A549 (cell line): ENCODE measurements at regions not wholly inside any gene's neighbourhood (a gene's known extent, or its start where the extent isn't known, plus 50 kb on each side); places are given as distances from the start of the nearest gene placed in this dataset.

ENCODE experiments used
- CEBPB ChIP-seq, 2 experiments: fragments of >200 bp in 1 of 2; sonication (Bioruptor Twin) in 1 of 2; formaldehyde crosslinking in 1 of 2; IDR thresholded peaks; 2 replicates each; pipeline ENCODE4 v1.6.1; 2012 to 2016
- MYC ChIP-seq: IDR thresholded peaks from 2 replicates; pipeline ENCODE4 v1.6.1; 2012; ENCODE audit warnings: mild to moderate bottlenecking, inconsistent platforms, low read length, improper control_type of control experiment, borderline replicate concordance
- TF ChIP-seq, protein P1 (sequence below): fragments of >200 bp; sonication (Bioruptor Twin); formaldehyde crosslinking; IDR thresholded peaks from 3 replicates; pipeline ENCODE4 v1.5.1; 2016

DNA sequence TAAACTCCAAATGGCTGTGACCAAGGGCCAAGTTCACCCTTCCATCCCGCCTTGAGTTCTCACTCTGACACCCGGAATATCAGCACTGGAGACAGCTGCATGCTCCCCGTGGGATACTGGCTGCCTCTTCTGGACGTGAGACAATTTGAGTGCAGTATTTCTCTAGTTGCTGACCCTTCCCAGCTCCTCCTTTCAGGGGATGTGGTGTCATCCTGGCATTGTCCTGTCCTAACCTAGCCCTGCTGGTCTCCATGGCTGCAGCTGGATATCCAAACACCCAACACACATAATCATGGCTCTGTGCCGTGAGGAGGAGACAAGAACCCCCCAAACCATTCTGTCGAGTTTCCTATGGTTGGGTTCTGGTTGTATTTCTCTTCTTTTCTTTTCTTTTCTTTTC is 82.6 kb downstream of the PAX1 start:
- TF ChIP-seq CEBPB (IDR thresholded peaks at IDR 0.05) (no peak), MYC (no peak)
- TF ChIP-seq, protein P1, sequence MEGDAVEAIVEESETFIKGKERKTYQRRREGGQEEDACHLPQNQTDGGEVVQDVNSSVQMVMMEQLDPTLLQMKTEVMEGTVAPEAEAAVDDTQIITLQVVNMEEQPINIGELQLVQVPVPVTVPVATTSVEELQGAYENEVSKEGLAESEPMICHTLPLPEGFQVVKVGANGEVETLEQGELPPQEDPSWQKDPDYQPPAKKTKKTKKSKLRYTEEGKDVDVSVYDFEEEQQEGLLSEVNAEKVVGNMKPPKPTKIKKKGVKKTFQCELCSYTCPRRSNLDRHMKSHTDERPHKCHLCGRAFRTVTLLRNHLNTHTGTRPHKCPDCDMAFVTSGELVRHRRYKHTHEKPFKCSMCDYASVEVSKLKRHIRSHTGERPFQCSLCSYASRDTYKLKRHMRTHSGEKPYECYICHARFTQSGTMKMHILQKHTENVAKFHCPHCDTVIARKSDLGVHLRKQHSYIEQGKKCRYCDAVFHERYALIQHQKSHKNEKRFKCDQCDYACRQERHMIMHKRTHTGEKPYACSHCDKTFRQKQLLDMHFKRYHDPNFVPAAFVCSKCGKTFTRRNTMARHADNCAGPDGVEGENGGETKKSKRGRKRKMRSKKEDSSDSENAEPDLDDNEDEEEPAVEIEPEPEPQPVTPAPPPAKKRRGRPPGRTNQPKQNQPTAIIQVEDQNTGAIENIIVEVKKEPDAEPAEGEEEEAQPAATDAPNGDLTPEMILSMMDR, result no peak
